ENCODE measurements at regions not wholly inside any gene's neighbourhood (a gene's known extent, or its start where the extent isn't known, plus 50 kb on each side); places are given as distances from the start of the nearest gene placed in this dataset.
A peak's percentile ranks its signal among the peaks of the same experiment; 100 is the strongest.

DNA sequence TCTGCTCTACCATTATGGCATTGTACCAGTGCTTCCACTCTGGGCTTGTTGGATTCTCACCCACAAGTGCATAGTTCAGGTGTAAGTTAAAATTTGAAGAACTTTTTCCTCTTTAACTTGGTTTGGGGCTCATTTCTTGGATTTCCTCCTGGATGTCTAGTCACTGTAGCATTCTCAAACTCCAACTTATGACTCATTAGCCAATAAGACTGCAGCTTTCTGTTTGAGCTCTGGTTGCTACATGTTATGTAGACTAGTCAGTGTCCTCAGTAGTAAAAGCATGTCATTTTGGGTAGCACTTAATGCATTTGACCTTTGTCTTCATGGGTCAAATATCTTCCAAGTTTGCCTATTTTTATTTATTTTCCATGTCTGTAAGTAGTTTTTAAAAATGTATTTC is 790.8 kb downstream of the BRINP1 start:
- peak; percentile 75 for DNase-seq (ENCODE audit: low read depth)

DNA sequence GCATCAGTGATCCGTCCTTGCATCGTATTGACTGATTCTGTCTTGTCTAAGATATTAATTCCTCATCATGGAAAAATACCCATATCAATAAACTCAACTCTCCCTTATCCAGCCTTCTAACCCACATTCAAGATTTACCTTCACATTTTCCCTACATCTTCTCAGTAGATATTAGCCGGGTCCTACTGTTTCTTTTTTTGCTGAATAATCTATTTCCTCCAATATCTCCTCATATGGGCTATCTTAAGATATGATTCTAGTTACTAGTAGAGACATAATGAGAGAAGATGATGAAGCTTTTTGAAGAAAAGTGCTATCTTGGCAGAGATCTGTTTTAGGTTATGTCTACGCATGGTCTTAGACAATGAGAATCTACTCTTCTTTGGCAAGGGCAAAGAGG is 785.8 kb downstream of the BRINP1 start:
- no peak for DNase-seq (ENCODE audit: low read depth)

DNA sequence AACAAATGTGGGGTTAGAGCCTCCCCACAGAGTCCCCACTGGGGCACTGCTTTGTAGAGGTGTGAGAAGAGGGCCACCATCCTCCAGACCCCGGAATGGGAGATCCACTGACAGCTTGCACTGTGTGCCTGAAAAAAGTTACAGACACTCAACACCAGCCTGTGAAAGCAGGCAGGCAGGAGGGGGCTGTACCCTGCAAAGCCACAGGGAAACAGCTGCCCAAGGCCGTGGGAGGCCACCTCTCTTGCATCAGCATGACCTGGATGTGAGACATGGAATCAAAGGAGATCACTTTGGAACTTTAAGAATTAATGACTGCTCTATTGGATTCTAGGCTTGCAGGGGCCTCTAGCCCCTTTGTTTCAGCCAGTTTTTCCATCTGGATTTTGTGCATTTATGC is 782.3 kb downstream of the BRINP1 start:
- DNase-seq (ENCODE audit: low read depth), result no peak

DNA sequence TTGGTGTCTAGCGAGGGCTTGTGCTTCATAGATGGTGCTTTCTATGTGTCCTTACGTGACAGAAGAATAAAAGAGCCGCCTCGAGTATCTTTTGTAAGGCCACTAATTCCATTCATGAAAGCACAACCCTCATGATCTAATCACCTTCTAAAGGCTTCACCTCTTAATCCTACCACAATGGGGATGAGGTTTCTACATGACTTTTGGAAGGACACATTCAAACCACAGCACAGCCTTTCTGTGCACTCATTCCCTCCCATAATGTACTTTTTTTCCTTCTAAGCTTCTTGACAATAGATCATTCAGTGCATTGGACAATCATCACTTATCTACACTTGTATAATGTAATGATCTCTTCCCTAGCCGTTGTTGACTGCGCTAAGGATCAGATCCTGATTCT is 774.8 kb downstream of the BRINP1 start:
- no peak for DNase-seq (ENCODE audit: low read depth)

DNA sequence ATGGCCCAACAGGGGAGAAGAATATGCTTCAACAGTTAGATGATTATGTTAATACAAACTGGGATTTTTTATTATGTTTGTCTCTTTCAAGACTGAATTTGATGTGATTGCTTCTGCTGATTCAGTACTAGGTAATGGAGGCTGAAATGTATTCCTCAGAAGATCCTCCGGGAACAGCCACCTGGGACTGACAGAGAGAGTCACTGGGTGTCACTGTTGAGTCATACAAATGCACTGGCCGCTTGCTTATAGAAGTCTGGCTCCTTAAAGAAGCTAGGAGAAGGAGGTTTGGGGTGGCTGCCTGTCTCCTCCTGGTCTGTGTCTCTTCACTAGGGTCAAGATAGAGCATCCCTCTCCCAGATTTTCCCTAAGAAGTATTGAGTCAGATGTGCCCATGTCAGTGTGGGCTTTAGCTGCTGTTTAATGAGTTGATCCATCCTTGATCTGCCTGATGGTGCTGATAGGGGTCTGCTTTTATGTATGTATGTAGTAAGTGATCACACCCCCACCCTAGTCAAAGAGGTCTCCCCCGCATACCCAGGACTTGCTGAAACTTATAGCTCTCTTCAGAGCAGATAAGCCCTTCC is 773.4 kb downstream of the BRINP1 start:
- peak; percentile 63 for DNase-seq (ENCODE audit: low read depth)

DNA sequence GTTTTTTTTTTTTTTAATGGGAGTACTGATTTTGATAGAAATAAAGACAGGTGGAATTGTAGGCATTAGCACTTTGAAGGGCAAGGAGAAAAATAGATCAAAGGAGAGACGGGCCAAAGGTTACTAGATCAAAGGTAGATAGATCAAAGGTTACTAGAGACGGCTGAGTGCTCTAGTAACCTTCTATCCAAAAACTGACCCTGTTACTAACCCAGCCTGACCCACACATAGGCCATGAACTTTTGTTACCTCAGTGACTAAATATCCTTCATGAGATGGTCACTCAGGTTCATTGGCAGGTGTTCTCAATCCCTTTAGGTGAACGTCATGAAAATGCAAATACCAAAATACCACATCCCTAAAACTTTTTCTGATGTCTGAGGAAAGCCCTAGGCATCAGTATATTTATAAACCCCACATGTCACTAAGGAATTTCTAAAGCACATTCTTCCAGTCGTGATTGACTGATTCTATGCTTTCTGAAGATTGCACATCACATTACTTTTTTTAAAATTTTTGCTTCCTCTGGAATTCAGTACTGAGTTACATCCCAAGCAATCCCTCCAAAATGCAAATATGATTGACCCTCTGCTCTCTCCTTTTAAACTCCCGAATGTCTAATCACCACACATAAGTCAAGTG is 772.7 kb downstream of the BRINP1 start:
- peak; percentile 3 for DNase-seq (ENCODE audit: low read depth)

DNA sequence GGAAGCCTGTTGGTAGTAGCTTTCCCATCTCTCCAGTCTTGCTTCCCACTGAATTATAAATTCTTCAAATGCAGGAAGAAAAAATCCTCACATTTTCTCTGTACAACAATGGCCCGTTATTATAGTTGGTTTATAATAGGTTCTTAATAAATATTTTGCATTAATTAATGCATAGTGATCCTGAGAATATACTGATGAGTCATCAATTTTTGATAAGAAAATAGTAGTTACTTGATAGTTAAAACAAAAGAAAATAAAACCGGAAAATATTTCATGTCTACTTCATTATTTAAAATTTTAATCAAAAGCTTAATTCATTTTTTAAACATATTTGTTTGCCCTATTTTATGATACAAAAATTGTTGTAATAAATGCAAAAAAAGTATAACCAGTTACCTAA is 762.6 kb downstream of the BRINP1 start:
- no peak for DNase-seq (ENCODE audit: low read depth)

DNA sequence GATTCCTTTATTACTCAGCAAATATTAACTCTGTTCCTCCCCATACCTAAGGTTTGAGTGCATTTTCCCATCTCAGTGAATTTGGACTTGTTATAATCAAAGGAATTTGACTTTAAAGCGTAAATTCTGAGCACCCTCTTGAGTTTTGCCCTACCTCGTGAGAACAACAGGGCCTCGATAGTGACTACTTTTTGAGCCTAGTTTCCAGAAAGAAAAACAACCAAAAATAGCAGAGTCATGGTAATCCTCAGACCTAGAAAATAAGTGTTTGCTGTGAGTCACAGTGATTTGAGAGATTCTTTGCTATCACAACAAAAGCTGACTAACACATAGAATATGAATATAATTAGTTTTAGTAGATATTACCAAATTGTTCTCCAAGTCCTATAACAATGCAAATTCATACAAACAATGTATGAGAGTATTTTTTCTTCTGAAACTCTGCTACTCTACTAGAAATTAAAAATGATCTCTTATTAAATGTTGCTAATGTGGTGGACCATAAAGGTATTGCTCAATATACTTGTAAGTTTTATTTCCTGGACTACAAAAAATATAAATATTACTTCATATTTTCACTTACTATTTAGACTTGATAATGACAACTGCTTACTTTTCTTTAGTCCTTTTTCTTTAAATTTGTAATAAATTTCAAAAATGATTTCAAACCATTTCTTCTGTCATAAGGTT is 759.7 kb downstream of the BRINP1 start:
- peak; percentile 78 for DNase-seq (ENCODE audit: low read depth)

DNA sequence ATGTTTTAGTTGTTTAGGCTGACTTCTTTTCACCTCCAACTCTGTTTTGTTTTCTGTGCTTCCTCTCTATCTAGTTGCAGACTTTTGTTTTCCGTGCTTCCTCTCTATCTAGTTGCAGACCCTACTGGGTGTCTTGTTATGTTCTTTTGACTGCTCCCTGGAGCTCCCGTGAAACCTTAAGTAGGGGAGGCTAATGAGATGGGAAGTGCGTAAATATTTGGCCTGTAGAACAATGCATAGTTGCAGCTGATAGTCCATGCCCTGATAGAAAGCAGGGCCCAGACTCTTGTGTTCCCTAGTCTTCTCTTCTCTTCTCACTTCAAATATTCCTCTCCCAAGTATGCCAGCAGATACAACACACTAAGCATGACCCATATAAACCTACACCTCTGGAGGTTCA is 757.0 kb downstream of the BRINP1 start:
- no peak for DNase-seq (ENCODE audit: low read depth)

DNA sequence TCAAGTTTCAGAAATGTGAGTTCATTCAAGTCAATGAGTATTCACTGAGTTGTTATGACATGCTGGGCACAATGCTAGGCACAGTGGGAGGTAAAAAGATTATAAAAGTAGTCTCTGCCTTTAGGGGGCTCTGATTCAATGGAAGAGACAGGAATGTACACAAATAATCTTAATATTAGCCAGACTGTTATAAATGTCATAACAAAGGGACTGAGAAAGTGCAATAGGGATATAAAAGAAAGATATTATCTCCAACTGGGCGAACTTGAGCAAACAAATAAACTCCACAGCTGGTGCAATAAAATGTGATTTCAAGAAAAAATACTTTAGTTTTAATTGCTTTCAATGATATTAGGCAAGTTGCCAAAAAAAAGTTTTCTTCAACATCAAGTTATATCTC is 755.2 kb downstream of the BRINP1 start:
- no peak for DNase-seq (ENCODE audit: low read depth)

DNA sequence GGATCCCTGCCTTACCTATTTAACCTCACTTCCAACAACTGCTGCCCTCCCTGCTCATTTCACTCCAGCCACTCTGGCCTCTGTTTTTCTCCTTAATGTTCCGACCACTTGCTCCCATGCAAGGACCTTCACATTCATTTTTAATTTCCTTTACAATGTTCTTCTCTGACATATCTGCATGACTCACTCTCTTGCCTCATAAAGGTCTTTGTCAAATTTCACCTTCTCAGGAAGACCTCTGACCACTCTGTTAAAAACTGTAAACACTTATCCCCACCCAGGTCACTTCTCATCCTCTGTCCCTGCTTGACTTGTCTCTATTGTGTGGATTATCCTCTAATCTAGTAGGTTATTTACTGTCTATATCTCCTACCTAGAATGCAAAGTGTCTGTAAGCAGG is 751.2 kb downstream of the BRINP1 start:
- DNase-seq (ENCODE audit: low read depth), result no peak

DNA sequence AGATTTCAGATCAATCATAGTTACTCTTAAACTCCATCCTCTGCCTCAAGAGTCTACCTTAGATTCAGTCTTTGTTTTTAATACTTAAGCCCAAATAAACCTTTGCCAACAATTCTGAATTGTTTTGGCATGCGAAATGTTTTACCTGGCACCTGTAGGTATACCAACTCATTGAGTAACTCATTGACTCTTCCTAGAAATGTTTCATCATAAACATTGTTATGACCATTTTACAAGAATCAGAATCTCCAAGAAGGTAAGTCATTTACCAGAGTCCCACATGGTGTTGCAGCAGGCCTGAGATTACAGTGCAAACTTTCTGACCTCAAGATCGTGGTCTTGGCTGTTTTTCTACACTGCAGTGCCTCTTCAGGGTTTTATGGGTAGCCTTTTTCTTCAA is 750.4 kb downstream of the BRINP1 start:
- no peak for DNase-seq (ENCODE audit: low read depth)

DNA sequence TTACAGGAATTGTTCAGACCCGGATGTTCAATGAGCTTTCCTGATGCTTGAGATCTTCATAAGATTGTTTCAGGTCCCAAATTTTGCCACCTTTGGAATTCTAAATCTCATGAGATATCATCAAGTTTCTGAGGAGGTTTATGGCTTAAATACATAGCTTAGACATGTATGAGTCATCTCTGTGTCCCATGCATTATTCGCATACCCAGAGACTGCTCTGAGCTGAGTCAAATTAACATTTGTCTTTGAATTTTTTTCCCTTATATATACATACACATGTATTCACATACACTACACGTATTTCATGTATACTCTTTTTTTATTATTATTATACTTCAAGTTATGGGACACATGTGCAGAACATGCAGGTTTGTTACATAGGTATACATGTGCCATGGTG is 744.6 kb downstream of the BRINP1 start:
- no peak for DNase-seq (ENCODE audit: low read depth)

DNA sequence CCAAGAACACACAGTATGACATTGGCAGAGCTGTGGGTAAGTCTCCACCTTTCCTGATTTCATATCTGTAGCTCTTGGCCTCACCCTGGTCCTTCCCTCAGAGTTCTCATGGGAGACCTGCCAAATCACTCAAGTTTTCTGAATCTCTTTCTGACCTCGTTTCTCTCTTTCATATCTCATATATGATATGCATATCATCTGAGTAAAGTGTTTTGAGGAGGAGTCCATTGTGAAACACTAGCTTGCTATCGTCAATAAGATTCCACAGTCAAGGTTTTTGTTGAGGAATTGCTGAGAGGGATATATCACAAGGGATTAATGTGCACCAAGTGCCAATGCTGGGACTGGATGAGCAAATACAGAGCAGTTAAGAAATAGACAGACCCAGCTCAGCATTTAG is 739.2 kb downstream of the BRINP1 start:
- DNase-seq (ENCODE audit: low read depth), result no peak

DNA sequence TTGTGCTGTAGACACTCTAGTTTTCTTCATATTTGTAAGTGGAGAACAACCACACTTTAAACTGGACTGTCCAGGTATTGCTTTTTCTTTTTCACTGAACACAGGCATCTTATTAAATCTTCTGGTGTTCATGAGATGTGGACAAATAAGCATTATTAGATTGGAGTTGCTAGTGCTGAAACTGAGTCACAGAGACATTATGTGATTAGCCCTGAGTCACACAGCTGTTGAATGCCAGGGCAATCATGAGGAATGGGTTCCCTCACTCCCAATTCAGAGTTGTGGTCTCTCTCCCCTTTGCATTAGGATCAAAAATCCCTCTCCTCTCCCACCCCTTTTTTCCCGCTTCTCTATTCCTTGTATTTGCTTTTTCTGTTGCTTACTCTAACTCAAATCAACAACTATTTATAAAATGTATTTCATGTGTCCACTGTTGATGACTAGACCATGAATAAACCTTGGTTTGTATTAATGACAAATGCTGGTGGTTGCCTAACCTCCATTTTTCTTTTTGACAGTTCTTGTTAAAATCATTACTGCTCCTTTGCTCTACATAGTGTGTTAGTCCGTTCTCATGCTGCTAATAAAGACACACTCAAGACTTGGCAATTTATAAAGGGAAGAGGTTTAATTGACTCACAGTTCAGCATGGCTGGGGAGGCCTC is 738.2 kb downstream of the BRINP1 start:
- no peak for DNase-seq (ENCODE audit: low read depth)

DNA sequence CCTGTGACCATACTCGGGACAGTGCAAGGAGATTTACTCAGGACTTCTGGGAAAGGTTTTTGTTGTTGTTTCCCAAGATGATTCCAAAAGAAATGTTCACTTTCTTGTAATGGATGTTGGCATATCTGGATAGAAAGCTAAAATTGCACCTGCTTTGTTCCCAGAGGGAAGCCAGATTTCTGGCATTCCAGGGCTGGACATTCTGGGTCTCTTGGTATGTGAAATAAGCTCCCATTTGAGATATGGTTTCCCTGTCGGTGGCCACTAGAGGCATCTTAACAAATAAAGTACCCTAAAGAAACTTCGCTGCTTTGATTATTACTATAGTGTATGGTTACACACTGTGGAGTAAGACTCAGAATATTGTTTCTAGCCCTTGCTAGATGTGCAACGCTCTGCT is 737.3 kb downstream of the BRINP1 start:
- DNase-seq (ENCODE audit: low read depth), result no peak

DNA sequence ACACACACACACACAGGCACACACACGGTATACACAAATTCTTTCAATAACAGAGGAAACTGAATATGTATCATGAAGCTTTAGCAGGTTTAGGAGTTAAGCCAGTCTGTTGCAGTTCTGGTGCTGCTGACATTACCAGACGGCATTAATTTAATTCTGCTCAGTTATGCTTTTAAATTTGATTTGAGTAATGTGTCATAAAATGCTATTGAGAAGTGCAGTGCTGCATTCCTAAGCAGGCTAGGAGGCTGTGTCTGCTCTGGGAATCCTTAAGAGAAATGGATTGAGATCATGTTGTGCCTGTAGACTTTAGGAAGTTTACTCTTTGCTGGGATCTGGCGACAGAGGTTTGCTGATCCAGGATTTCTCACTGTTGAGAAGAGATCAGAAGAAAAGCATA is 733.8 kb downstream of the BRINP1 start:
- DNase-seq (ENCODE audit: low read depth), result no peak

DNA sequence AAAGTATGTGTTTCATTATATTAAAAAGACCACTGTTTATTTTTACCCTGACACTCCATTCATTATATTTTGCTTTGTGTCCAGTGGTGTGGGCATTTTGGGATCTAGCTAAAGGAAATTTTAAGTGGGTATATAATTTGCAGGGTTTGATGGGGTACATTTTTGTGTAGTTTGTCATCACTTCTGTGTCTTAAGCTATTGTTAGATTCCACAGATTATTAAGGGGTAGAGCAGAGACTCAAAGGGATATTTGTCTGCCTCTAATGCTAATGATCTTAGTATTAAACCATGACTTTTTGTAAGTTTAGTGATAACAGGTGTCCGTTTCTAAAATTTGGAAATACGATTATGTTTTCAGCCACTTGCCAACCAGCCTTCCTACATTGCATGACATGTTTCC is 731.6 kb downstream of the BRINP1 start:
- DNase-seq (ENCODE audit: low read depth), result no peak

DNA sequence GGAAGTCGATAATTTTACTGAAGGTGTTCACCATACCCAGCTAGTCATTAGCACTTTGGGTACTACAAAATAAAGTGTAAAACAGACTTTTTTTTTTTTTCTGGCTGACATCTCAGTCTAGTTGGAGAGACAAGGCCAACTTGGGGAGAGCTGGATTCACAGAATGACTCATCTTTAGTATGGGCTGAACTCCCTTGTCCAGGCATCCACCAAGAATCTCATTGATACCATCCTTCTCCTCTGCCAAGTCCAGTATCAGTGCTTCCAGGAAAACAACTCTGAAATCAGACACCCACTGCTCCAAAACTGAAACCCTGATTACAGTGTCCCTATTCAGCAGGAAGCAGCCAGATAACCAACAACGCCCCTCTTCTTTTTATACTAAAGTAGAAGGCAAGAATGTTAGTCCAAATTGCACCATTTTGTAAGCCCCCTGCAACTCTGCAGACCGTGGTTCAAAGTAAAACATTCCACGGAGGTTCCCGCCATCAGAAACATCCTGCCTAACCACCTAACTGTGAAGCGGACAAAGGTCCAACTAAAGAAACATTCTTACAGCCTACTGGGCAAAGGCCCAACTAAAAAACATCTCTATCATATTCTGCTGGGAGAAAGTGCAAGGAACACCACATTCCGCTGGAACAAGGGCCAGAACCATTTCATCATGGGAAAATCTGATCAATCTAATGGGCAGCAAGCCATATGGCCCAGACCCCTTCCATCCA is 728.2 kb downstream of the BRINP1 start:
- no peak for DNase-seq (ENCODE audit: low read depth)

DNA sequence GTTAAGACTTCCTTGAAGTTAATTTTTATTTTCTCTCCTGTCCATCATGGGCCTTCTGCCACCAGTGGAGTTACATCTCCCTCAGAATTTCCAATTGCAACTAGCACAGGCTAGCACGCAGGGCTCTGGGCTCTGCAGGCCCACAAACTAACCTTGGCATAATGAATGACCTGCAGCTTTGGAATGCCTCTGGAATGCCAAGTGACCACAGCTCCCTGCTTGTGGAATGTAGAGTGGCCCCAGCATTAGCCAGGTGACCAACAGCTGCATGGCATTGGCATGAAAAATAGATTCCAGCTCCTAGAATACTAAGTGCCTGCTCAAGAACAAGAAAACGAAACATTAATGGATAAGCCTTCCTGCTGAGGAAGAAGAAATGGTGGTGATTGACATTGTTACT is 726.1 kb downstream of the BRINP1 start:
- no peak for DNase-seq (ENCODE audit: low read depth)

DNA sequence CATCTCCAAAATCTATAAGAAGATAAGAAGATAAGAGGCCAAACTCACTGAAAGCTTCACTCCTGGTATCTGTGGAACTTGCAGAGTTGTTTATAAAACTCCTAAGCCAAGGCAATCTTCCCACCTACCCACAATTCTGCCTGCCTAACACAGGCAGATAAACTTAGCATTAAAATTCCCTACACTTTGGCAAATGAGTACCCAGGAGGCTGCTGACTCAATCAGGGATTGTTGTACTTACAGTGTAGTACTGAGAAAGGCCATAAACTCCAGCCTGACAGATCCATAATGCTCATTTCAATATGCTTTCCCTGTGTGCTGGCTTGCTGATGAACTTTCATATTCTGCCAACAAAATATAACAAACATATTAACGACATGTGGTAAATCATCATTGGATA is 725.2 kb downstream of the BRINP1 start:
- no peak for DNase-seq (ENCODE audit: low read depth)

DNA sequence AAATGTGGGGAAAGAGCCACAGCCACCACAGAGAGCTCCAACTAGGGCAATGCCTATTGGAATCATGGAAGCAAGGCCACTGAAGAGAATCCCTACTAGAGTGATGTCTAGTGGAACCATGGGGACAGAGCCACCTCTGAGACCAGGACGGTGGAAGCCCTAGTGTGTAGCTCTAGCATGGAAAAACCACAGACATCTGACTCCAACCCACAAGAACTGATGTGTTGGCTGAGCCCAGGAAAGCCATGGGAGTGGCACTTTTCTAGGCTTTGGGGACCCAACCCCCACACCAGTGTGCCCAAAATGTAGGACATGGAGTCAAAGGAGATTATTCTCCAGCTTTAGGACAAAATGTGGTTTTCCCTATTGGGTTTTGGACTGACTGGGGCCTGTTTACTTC is 721.9 kb downstream of the BRINP1 start:
- no peak for DNase-seq (ENCODE audit: low read depth)

DNA sequence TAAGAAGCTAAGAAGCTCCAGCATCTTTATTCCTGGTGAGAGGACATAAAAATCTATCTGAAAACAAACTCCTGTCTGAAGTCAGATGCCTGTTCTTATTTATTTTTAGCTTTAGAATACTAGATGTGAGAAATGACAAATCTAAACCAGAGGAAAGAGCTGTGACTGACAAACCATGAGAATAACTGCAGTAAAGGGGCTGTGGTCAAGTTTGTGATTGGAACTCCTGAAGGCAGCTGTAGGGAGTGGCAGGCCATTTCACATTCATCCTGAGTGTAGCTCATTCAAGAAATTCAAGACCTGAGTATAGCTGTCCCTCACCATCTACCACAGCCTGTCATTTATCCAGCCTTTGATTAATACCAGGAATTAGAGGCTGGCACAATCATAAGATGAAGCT is 718.8 kb downstream of the BRINP1 start:
- DNase-seq (ENCODE audit: low read depth), result no peak
